ENCODE measurements at regions not wholly inside any gene's neighbourhood (a gene's known extent, or its start where the extent isn't known, plus 50 kb on each side); places are given as distances from the start of the nearest gene placed in this dataset.

GRCh38 chr11:97225794-97226193, 836.0 kb downstream of the JRKL start:
- intact Hi-C loops (cut with micrococcal nuclease) (no loop called here), dilution Hi-C loops (cut with HindIII; ENCODE audit: low sequenced_read_pairs, unreplicated experiment) (no loop called here), in situ Hi-C loops (cut with MboI; ENCODE audit: low sequenced_read_pairs) (no loop called here)
- no peak overlapping the region for H3K4me3 ChIP-seq (ENCODE audit: insufficient read depth, low read depth, low read length)
- H2BK20ac ChIP-seq (ENCODE audit: low read depth, low read length): no peak overlapping the region
- no peak overlapping the region for H2BK120ac ChIP-seq (ENCODE audit: low read depth, low read length)
- no peak overlapping the region for H2AFZ ChIP-seq (replicated peaks; ENCODE audit: low read length, poor library complexity)
- no peak overlapping the region for H3K9ac ChIP-seq (ENCODE audit: low read depth, low read length)
- BruUV-seq (replicated peaks): no TSS peak
- no peak overlapping the region for H2BK5ac ChIP-seq (ENCODE audit: low read depth, low read length, poor library complexity, severe bottlenecking)
- peaks cover 2% of the 10 kb centered on the region; the same call in 1 of the 2 replicates for H3K9me3 ChIP-seq (ENCODE audit: control insufficient read depth, insufficient read depth, low read length)
- H2AK5ac ChIP-seq (ENCODE audit: low read depth, low read length): no peak overlapping the region
- H3K4me1 ChIP-seq (ENCODE audit: control insufficient read depth, insufficient read depth, low read length): no peaks in the 10 kb centered on the region
- no peak overlapping the region for H2AK9ac ChIP-seq (replicated peaks; ENCODE audit: low read depth, low read length, poor library complexity)
- 40% methylated on average over 1 of the region's 5 CpGs; no CpG with 5 or more reads in 1 of the 2 experiments for WGBS, 2 experiments (ENCODE audit: extremely low coverage in 2 of 2, insufficient read length in 1 of 2)
- no peak overlapping the region for H4K8ac ChIP-seq (ENCODE audit: low read depth in 2 of 2, low read length in 2 of 2)
- DNase-seq (no peak), ATAC-seq (ENCODE audit: low read depth) (no peak)
- H3K36me3 ChIP-seq (ENCODE audit: control insufficient read depth, insufficient read depth, low read length): no peaks in the 10 kb centered on the region
- no peak for TF ChIP-seq CHD1 (IDR thresholded peaks at IDR 0.05; ENCODE audit: low read depth, low read length)
- no peak for TF ChIP-seq MAZ (IDR thresholded peaks at IDR 0.05; ENCODE audit: borderline replicate concordance, low read depth, low read length)
- TF ChIP-seq RAD21 (IDR thresholded peaks at IDR 0.05; ENCODE audit: low read length): no peak
- TF ChIP-seq, protein P1, sequence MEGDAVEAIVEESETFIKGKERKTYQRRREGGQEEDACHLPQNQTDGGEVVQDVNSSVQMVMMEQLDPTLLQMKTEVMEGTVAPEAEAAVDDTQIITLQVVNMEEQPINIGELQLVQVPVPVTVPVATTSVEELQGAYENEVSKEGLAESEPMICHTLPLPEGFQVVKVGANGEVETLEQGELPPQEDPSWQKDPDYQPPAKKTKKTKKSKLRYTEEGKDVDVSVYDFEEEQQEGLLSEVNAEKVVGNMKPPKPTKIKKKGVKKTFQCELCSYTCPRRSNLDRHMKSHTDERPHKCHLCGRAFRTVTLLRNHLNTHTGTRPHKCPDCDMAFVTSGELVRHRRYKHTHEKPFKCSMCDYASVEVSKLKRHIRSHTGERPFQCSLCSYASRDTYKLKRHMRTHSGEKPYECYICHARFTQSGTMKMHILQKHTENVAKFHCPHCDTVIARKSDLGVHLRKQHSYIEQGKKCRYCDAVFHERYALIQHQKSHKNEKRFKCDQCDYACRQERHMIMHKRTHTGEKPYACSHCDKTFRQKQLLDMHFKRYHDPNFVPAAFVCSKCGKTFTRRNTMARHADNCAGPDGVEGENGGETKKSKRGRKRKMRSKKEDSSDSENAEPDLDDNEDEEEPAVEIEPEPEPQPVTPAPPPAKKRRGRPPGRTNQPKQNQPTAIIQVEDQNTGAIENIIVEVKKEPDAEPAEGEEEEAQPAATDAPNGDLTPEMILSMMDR (conservative IDR thresholded peaks at IDR 0.05; ENCODE audit: low read depth, low read length): no peak
- TF ChIP-seq NFE2L2 (IDR thresholded peaks at IDR 0.05; ENCODE audit: low read depth, low read length): no peak
- no peak for TF ChIP-seq RFX5 (IDR thresholded peaks at IDR 0.05; ENCODE audit: low read depth, low read length)
- TF ChIP-seq CEBPB (IDR thresholded peaks at IDR 0.05; ENCODE audit: low read depth, low read length): no peak
- no peak for TF ChIP-seq FOS (IDR thresholded peaks at IDR 0.05; ENCODE audit: low read depth, low read length)
- TF ChIP-seq RCOR1 (IDR thresholded peaks at IDR 0.05; ENCODE audit: insufficient replicate concordance, low read length): no peak
- TF ChIP-seq, protein P2, sequence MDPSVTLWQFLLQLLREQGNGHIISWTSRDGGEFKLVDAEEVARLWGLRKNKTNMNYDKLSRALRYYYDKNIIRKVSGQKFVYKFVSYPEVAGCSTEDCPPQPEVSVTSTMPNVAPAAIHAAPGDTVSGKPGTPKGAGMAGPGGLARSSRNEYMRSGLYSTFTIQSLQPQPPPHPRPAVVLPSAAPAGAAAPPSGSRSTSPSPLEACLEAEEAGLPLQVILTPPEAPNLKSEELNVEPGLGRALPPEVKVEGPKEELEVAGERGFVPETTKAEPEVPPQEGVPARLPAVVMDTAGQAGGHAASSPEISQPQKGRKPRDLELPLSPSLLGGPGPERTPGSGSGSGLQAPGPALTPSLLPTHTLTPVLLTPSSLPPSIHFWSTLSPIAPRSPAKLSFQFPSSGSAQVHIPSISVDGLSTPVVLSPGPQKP (IDR thresholded peaks at IDR 0.05; ENCODE audit: borderline replicate concordance, low read depth, low read length): no peak
- no peak for TF ChIP-seq BHLHE40 (IDR thresholded peaks at IDR 0.05; ENCODE audit: low read depth, low read length)
- TF ChIP-seq MXI1 (IDR thresholded peaks at IDR 0.05; ENCODE audit: borderline replicate concordance, low read depth, low read length): no peak
- no peak for TF ChIP-seq USF2 (IDR thresholded peaks at IDR 0.05; ENCODE audit: low read depth, low read length)
- TF ChIP-seq POLR2A (IDR thresholded peaks at IDR 0.05; ENCODE audit: low read depth, low read length): no peak
- no peak for TF ChIP-seq MAFK (IDR thresholded peaks at IDR 0.05; ENCODE audit: low read depth, low read length)
- TF ChIP-seq SMC3 (IDR thresholded peaks at IDR 0.05; ENCODE audit: low read depth, low read length): no peak
- no peak overlapping the region for H2BK15ac ChIP-seq (ENCODE audit: low read depth, low read length)
- H3K9me1 ChIP-seq (ENCODE audit: insufficient read depth, low read length): no peaks in the 10 kb centered on the region
- no peaks in the 10 kb centered on the region for H4K20me1 ChIP-seq (ENCODE audit: insufficient read depth, low read length)
- no peak overlapping the region for H3K23ac ChIP-seq (ENCODE audit: low read depth, low read length)
- no peaks in the 10 kb centered on the region for H3K79me1 ChIP-seq (ENCODE audit: low read depth in 1 of 2, low read length in 2 of 2)
- H3K4ac ChIP-seq (ENCODE audit: low read depth, low read length): no peak overlapping the region
- H3K27me3 ChIP-seq (ENCODE audit: control insufficient read depth, insufficient read depth, low read length): no peaks in the 10 kb centered on the region
- H3K4me2 ChIP-seq (ENCODE audit: low read depth, low read length): no peak overlapping the region
- H4K91ac ChIP-seq (ENCODE audit: insufficient read depth, low read depth, low read length): no peak overlapping the region
- H3K56ac ChIP-seq (ENCODE audit: extremely low read depth, insufficient read depth, low read length): no peak overlapping the region
- no peak overlapping the region for H3K14ac ChIP-seq (replicated peaks; ENCODE audit: low read depth, low read length)
- H3K18ac ChIP-seq (ENCODE audit: low read depth, low read length): no peak overlapping the region
- H3K27ac ChIP-seq (ENCODE audit: insufficient read depth, low read length): no peak overlapping the region
- no peak overlapping the region for H4K5ac ChIP-seq (ENCODE audit: low read depth, low read length)
- POLR2A ChIA-PET (ENCODE audit: unreplicated experiment): no interaction called here
- CTCF ChIA-PET: no interaction called here

Data from IMR-90 (cell line).